GM18520 (cell line): ENCODE measurements at regions not wholly inside any gene's neighbourhood (a gene's known extent, or its start where the extent isn't known, plus 50 kb on each side); places are given as distances from the start of the nearest gene placed in this dataset.

Experiments used
- ATAC-seq: cut with Tn5 transposase; IDR thresholded peaks from one replicate; pipeline ENCODE4 v1.9.1; 2021; ENCODE audit not compliant: unreplicated experiment

- ATAC-seq = no peak
Measured at GRCh38 chr3:64464955-64465354, 222.8 kb downstream of the ADAMTS9 start.

DNA sequence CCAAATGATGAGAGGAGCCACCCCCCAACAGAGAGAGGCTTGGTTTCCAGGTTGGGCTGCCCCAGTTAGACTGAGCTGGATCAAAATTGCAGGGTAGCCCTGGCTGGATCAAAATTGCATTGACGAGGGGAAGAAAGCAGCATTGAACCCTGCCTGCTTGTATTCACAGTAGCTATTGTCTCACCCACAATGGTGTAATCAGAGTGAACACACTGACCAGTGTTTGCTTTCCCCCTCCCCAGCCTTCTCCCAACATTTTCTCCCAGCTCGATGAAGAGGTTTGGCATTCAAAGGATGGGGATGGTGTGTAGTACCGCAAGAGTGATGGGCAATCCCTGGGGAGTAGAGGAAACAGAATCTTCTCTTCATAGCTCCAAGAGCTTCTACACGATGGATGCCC is 223.8 kb downstream of the ADAMTS9 start:
- no peak for ATAC-seq

DNA sequence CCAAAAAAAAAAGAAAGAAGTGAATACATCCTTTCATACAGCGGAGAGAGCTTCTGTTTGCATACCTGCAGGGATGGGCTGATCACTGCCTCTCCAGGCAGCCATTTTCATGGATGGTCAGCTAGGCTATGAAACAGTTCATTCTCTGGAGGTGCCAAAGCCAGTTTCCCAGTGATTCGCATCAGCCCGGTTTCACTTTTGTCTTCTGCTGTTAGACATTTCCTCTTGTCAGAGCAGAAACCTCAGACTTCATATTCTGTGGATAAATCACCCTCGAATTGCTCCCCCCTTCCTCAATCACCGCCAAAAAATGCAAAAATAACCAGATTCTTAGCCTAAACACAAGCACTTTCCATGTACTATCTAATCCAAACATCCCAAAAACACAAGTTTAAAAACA is 225.6 kb downstream of the ADAMTS9 start:
- ATAC-seq = no peak

DNA sequence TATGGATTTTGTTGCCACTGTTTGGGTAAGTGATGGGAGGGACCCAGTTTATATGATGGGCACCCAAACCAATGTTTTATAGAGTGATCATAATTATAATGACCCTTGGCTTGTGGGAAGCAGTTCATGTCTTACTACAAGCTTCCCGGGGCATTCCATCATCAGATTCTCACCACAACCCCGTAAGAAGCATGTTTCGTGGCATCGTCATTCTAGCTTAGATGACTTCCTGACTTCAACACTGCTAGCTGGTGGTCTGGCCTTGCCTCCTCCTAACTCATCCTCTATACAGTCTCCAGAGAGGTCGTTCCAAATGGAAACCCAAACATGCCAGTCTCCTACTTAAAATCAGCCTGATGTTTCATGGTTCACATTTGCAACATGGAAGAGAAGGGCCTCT is 226.9 kb downstream of the ADAMTS9 start:
- no peak for ATAC-seq

GRCh38 chr3:64460141-64460730 is 227.6 kb downstream of the ADAMTS9 start:
- ATAC-seq = no peak

DNA sequence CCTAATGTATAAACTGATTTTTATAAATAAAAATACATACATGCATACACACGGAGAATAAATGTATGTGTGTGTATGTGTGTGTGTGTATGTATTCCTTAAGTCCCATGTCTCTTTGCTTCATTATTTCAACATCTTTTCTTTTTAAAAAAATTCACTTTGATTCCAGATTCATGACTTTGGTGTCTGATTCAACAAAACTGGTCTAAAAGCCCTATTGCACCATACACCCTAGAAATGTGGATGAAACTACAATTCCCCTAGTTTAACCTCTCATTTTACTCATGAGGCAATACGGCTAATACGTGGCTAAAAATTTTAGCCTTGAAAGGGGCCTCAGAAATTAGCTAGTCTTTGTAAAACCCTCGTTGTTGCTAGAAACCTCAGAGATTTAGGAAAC is 228.1 kb downstream of the ADAMTS9 start:
- ATAC-seq = no peak

DNA sequence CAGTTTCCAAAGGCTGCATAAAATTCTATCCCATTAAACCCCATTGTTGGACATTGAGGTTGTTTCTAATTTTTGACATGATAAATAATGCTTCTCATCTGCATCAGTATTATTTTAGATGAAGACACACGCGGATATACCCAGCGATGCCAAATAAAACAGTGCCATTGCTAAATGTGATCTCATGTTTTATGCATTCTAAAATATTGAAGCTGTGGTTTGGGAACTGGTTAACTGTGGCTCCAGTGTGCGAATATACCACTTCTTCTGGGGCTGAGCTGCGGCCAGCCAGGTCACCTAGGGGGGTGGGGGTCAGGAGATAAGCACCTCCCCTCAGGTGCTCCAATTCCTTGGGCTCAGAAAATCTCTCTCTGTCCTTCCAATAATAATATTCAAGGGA is 230.0 kb downstream of the ADAMTS9 start:
- ATAC-seq = no peak

DNA sequence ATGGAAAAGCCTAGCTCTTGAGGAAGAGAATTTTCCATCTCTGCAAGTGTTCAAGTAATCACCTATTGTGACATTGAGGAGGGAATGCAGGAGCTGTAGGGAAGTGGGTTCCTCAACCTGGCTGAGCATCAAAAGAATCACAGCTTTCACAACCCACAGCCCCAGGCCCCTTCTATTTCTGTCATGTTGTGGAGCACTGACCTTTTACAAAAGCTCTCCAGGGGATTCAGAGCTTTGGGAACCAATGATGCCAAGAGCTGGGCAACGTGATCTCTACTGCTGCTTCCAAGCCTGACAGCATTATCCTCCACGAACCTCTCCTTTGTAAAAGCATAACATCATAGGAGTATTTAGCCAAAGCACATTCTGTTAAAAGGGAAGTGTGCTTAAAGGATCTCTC is 231.1 kb downstream of the ADAMTS9 start:
- ATAC-seq = no peak

GRCh38 chr3:64455351-64455750 is 230.1 kb upstream of the PRICKLE2 start:
- ATAC-seq = no peak

- ATAC-seq = no peak
Measured at GRCh38 chr3:64454768-64455167, 229.5 kb upstream of the PRICKLE2 start.

- no peak for ATAC-seq
Measured at GRCh38 chr3:64454179-64454578, 228.9 kb upstream of the PRICKLE2 start.

- no peak for ATAC-seq
Measured at GRCh38 chr3:64451283-64452012, 226.2 kb upstream of the PRICKLE2 start.

DNA sequence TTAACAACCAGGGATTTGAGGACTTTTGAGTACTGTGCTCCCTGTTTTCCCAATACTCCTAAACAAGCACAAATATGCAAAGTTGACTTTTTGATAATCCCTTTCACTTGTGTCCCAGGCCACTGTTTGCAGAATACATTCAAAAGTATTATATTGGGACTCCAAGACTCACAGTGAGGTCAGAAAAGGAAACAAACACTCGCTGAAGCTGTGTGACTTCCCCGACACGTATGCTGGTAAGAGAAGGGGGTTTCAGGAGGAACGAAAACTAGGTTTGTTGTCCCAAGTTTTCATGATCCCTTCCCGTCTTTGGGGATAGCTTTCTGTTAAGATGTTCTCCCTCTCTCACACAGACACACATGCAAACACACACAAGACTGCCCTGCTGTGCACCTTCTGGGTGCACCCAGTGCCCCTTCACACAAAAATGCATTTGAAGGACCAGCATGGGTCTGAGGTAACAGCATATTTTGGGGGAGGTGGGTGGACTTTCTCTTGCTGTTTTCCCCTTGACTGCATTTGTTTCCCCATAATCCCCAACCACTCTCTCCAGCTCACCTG is 225.2 kb upstream of the PRICKLE2 start:
- no peak for ATAC-seq

- ATAC-seq = peak; percentile 59
Measured at GRCh38 chr3:64449026-64449425, 223.8 kb upstream of the PRICKLE2 start.

DNA sequence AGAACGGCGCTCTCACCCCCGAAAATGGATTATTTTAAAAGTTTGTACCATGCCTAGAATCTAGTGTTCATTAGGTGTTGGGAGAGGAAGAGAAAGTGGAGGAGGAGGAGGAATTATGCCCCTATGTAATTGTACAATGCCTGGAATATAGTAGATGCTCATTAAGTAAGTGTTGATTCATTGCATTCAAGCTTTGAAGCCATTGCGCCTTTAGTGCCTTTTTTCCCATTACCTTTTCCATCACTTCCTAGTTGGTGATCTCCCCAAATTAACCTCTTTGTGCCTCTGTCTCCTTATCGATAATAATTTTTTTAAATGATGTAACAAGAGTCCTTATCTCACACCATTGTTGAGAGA is 220.7 kb upstream of the PRICKLE2 start:
- no peak for ATAC-seq

- ATAC-seq = no peak
Measured at GRCh38 chr3:64445109-64445943, 220.1 kb upstream of the PRICKLE2 start.

GRCh38 chr3:64444490-64445108 is 219.3 kb upstream of the PRICKLE2 start:
- no peak for ATAC-seq

- ATAC-seq = no peak
Measured at GRCh38 chr3:64443546-64444381, 218.5 kb upstream of the PRICKLE2 start.

DNA sequence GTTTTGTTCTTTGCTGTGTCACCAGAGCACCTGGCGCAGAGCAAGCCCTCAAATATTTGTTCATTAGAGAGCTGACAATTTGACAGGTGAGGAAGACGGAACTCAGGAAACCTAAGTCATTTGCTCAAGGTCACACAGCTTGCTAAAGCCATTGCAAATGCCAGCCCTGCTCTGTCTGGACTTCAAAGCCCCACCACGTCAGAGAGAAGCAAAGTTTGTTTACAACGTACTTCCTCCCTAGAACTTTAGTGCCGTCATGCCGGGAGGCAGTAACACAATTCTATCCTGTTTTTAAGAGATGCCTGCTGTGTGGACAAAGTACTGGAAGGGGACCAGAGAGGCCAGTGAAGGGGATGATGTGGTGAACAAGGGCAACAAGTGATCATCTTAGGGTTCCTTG is 216.6 kb upstream of the PRICKLE2 start:
- ATAC-seq = no peak

GRCh38 chr3:64440498-64440897 is 215.2 kb upstream of the PRICKLE2 start:
- no peak for ATAC-seq
